GM12873 (cell line): ENCODE measurements at regions not wholly inside any gene's neighbourhood (a gene's known extent, or its start where the extent isn't known, plus 50 kb on each side); places are given as distances from the start of the nearest gene placed in this dataset.

Source experiments
- TF ChIP-seq, protein P1 (sequence below): IDR thresholded peaks from 2 replicates; pipeline ENCODE4 v1.5.1; 2012; ENCODE audit warnings: low read depth, mild to moderate bottlenecking, moderate library complexity, low read length, control low read depth; ENCODE audit not compliant: insufficient read depth; ENCODE audit errors: missing control alignments

- TF ChIP-seq, protein P1, sequence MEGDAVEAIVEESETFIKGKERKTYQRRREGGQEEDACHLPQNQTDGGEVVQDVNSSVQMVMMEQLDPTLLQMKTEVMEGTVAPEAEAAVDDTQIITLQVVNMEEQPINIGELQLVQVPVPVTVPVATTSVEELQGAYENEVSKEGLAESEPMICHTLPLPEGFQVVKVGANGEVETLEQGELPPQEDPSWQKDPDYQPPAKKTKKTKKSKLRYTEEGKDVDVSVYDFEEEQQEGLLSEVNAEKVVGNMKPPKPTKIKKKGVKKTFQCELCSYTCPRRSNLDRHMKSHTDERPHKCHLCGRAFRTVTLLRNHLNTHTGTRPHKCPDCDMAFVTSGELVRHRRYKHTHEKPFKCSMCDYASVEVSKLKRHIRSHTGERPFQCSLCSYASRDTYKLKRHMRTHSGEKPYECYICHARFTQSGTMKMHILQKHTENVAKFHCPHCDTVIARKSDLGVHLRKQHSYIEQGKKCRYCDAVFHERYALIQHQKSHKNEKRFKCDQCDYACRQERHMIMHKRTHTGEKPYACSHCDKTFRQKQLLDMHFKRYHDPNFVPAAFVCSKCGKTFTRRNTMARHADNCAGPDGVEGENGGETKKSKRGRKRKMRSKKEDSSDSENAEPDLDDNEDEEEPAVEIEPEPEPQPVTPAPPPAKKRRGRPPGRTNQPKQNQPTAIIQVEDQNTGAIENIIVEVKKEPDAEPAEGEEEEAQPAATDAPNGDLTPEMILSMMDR = no peak
Measured at GRCh38 chr6:25028328-25028727, 92.6 kb upstream of the RIPOR2 start.

GRCh38 chr6:25032934-25033333 is 97.2 kb upstream of the RIPOR2 start:
- TF ChIP-seq, protein P1 = no peak

GRCh38 chr6:25034431-25034921 is 98.7 kb upstream of the RIPOR2 start:
- TF ChIP-seq, protein P1 = peak; percentile 4

- TF ChIP-seq, protein P1 = no peak
Measured at GRCh38 chr6:25035174-25035511, 99.4 kb upstream of the RIPOR2 start.

DNA sequence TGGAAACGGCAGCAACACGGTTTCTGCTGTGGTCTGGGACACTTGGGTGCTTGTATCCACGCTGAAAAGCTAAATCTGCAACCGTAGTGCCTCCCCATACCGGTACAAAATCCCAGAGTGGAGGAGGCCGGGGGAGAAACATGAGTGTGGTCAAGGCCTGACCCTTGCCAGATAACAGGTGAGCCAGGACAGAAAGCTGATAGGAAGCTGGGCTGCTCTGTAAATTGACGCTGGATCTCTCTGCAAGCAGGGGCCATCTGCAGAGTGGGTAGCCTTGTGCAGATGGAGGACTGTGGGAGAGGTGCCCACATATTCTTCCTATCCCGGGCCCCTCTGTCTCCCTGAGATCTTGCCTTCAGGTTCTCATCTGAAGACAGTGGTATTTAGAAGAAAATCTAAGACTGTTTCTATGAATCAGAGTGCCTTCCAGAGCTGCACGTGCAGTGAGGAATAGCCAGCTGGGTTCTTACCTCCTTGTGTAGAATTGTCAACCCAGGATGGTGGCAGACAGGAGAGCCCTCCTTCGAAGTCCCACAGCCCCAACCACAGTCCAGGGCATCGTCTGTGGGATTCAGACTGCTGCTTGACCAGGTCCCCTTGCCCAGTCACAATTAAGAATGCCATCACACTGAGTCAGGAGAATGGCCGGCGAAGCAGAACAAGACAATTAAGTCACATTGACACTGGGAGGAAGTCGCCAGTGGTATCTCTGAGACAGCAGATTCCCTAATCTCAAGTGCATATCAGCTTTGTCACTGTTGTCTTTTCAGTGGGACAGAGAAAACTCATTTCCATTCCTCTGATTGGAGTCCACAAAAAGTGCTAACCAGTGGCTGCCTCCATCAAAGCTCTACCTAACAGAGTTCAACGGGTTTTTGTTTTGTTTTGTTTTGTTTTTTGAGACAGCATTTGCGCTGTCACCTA is 100.0 kb upstream of the RIPOR2 start:
- TF ChIP-seq, protein P1 = no peak

DNA sequence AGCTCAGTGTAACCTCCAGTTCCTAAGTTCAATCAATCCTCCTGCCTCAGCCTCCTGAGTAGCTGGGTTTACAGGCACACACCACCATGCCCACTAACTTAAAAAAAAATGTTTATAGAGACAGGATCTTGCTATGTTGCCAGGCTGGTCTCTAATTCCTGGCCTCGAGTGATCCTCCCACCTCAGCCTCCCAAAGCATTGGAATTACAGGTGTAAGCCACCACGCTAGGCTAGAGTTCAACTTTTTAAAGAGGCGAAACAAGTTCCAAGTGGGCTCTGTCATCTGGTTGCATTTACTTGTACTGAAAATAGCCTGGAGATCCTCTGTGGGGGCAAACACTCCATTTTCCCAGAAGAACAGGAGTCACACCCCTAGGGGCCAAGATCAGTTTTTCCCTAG is 100.7 kb upstream of the RIPOR2 start:
- TF ChIP-seq, protein P1 = no peak

GRCh38 chr6:25038300-25038699 is 102.5 kb upstream of the RIPOR2 start:
- TF ChIP-seq, protein P1 = no peak
